Endodermal cell (in vitro differentiated cells): ENCODE measurements at regions not wholly inside any gene's neighbourhood (a gene's known extent, or its start where the extent isn't known, plus 50 kb on each side); places are given as distances from the start of the nearest gene placed in this dataset.

ENCODE experiments used
- DNase-seq: peaks from one replicate; pipeline ENCODE4 v3.0.0-alpha.2; 2017
- H3K27ac ChIP-seq: 2 replicates; pipeline ENCODE4 v1.5.1; 2013; ENCODE audit warnings: mild to moderate bottlenecking, low read depth, low read length, moderate library complexity
- H3K27me3 ChIP-seq: 2 replicates; pipeline ENCODE4 v1.6.1; 2013; ENCODE audit warnings: mild to moderate bottlenecking, low read length, moderate library complexity; ENCODE audit not compliant: insufficient read depth, control insufficient read depth, poor library complexity, severe bottlenecking
- H3K36me3 ChIP-seq: 2 replicates; pipeline ENCODE4 v1.7.0; 2013; ENCODE audit warnings: mild to moderate bottlenecking, low read length, moderate library complexity; ENCODE audit not compliant: control insufficient read depth, insufficient read depth
- H3K4me1 ChIP-seq: one replicate; pipeline ENCODE4 v1.7.0; 2013; ENCODE audit warnings: low read length; ENCODE audit not compliant: control insufficient read depth, insufficient read depth
- H3K4me3 ChIP-seq: 2 replicates; pipeline ENCODE4 v1.5.1; 2013; ENCODE audit warnings: mild to moderate bottlenecking, low read length, moderate library complexity
- H3K9ac ChIP-seq: 2 replicates; pipeline ENCODE4 v1.6.1; 2013; ENCODE audit warnings: mild to moderate bottlenecking, low read length, moderate library complexity; ENCODE audit not compliant: poor library complexity, severe bottlenecking; ENCODE audit errors: extremely low read depth
- H3K9me3 ChIP-seq: 2 replicates; pipeline ENCODE4 v1.6.1; 2013; ENCODE audit warnings: mild to moderate bottlenecking, low read length, moderate library complexity; ENCODE audit not compliant: control insufficient read depth
- H3K27ac Mint-ChIP-seq: 2 replicates; pipeline ENCODE4 v1.8.0; 2020; ENCODE audit warnings: mixed read lengths
- H3K27me3 Mint-ChIP-seq: 2 replicates; pipeline ENCODE4 v1.8.0; 2021; ENCODE audit warnings: mild to moderate bottlenecking, mixed read lengths; ENCODE audit not compliant: insufficient read depth
- H3K36me3 Mint-ChIP-seq: 2 replicates; pipeline ENCODE4 v1.8.0; 2020; ENCODE audit warnings: low read depth, mixed read lengths
- H3K4me1 Mint-ChIP-seq: 2 replicates; pipeline ENCODE4 v1.8.0; 2020; ENCODE audit warnings: mixed read lengths
- H3K4me3 Mint-ChIP-seq: 2 replicates; pipeline ENCODE4 v1.8.0; 2020; ENCODE audit warnings: mild to moderate bottlenecking, moderate library complexity, mixed read lengths
- H3K9me3 Mint-ChIP-seq: 2 replicates; pipeline ENCODE4 v1.8.0; 2020; ENCODE audit warnings: mild to moderate bottlenecking, mixed read lengths
- CTCF ChIP-seq: fragments of 200-600 bp; sonication (generic); conservative IDR thresholded peaks from 2 replicates; pipeline ENCODE4 v1.5.0; 2021; ENCODE audit warnings: antibody characterized with exemption, mild to moderate bottlenecking
- WGBS, 2 experiments: methylation state at CpG; one replicate each; pipeline versions ENCODE4 v1.1.5 to v1.1.7; 2013; ENCODE audit warnings: missing lambda C conversion rate in 2 of 2, mixed read lengths in 1 of 2; ENCODE audit not compliant: insufficient coverage in 1 of 2, insufficient read length in 1 of 2; 5-methylcytosine and 5-hydroxymethylcytosine counted together

- no peak for TF ChIP-seq CTCF
- no peaks in the 10 kb centered on the region for H3K4me1 Mint-ChIP-seq
- Histone ChIP-seq H3K27me3 (no peaks in the 10 kb centered on the region), H3K27ac (no peak overlapping the region), H3K4me1 (peaks cover 2% of the 10 kb centered on the region), H3K4me3 (no peak overlapping the region), H3K36me3 (no peaks in the 10 kb centered on the region), H3K9me3 (peaks cover 21% of the 10 kb centered on the region), H3K9ac (no peak overlapping the region)
- H3K27ac Mint-ChIP-seq = no peak overlapping the region
- no peak overlapping the region for H3K4me3 Mint-ChIP-seq
- peaks cover 9% of the 10 kb centered on the region for H3K9me3 Mint-ChIP-seq
- no peaks in the 10 kb centered on the region for H3K36me3 Mint-ChIP-seq
- DNase-seq = no peak
- H3K27me3 Mint-ChIP-seq = peaks cover 8% of the 10 kb centered on the region
- 100% methylated on average over 2 of the region's 2 CpGs for WGBS, 2 experiments
These were observed 81.3 kb upstream of the SOX9 start for GRCh38 chr17:72039490-72039889.

- Histone ChIP-seq H3K4me3 (no peak overlapping the region), H3K27ac (no peak overlapping the region), H3K9ac (no peak overlapping the region), H3K36me3 (no peaks in the 10 kb centered on the region), H3K4me1 (no peaks in the 10 kb centered on the region), H3K9me3 (no peaks in the 10 kb centered on the region), H3K27me3 (no peaks in the 10 kb centered on the region)
- H3K36me3 Mint-ChIP-seq = no peaks in the 10 kb centered on the region
- no peaks in the 10 kb centered on the region for H3K4me1 Mint-ChIP-seq
- H3K9me3 Mint-ChIP-seq = no peaks in the 10 kb centered on the region
- H3K4me3 Mint-ChIP-seq = no peak overlapping the region
- WGBS, 2 experiments = 84 to 92% methylated on average over 3 of the region's 3 CpGs
- peaks cover 4% of the 10 kb centered on the region for H3K27me3 Mint-ChIP-seq
- TF ChIP-seq CTCF = no peak
- H3K27ac Mint-ChIP-seq = no peak overlapping the region
- no peak for DNase-seq
These were observed 74.6 kb upstream of the SOX9 start for GRCh38 chr17:72046178-72046577.

- WGBS, 2 experiments = 89 to 92% methylated on average over 13 to 14 of the region's 14 CpGs
- H3K27me3 Mint-ChIP-seq = peaks cover 5% of the 10 kb centered on the region
- H3K4me1 ChIP-seq = no peaks in the 10 kb centered on the region
- no peaks in the 10 kb centered on the region for H3K4me1 Mint-ChIP-seq
- no peak overlapping the region for H3K4me3 Mint-ChIP-seq
- no peak for TF ChIP-seq CTCF
- H3K9me3 Mint-ChIP-seq = no peaks in the 10 kb centered on the region
- no peaks in the 10 kb centered on the region for H3K36me3 ChIP-seq
- H3K9ac ChIP-seq = no peak overlapping the region
- no peaks in the 10 kb centered on the region for H3K27me3 ChIP-seq
- DNase-seq = no peak
- no peak overlapping the region for H3K27ac Mint-ChIP-seq
- H3K4me3 ChIP-seq = no peak overlapping the region
- no peak overlapping the region for H3K27ac ChIP-seq
- H3K9me3 ChIP-seq = no peaks in the 10 kb centered on the region
- H3K36me3 Mint-ChIP-seq = no peaks in the 10 kb centered on the region
These were observed 73.9 kb upstream of the SOX9 start for GRCh38 chr17:72046643-72047612.
